ENCODE measurements at regions not wholly inside any gene's neighbourhood (a gene's known extent, or its start where the extent isn't known, plus 50 kb on each side); places are given as distances from the start of the nearest gene placed in this dataset.

DNA sequence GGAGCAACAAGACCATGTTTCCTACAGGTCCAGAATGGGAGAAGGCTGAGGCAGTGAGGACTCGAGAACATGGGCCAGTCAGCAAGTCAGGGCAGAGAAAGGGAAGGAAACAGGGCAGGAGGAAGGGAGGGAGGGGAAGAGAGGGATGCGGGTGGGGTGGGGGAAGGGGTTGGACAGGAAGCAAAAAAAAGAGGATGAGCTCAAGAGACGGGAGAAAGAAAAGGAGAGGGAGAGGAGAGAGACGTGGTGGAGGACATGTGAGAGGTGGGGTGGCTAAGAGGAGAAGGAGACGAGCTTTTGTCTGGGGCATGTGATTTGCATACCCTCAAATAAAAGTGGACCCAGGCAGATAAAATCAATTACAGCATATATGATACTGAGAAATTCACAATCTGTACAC, 389.5 kb upstream of the B3GAT1 start:
- Histone ChIP-seq H3K4me3 (no peak overlapping the region), H3K9me3 (no peaks in the 10 kb centered on the region), H3K4me1 (no peaks in the 10 kb centered on the region), H3K27me3 (peaks cover 0 to 12% (median 0%) of the 10 kb centered on the region in 3 donors), H3K36me3 (no peaks in the 10 kb centered on the region), H3K27ac (no peak overlapping the region)
- no peak for ATAC-seq
- in situ Hi-C loops (cut with MboI; ENCODE audit: low sequenced_read_pairs in 4 of 4), result no loop called here
- intact Hi-C loops (cut with DNase I; ENCODE audit: low total_unique reads), result no loop called here
- TF ChIP-seq, protein P1, sequence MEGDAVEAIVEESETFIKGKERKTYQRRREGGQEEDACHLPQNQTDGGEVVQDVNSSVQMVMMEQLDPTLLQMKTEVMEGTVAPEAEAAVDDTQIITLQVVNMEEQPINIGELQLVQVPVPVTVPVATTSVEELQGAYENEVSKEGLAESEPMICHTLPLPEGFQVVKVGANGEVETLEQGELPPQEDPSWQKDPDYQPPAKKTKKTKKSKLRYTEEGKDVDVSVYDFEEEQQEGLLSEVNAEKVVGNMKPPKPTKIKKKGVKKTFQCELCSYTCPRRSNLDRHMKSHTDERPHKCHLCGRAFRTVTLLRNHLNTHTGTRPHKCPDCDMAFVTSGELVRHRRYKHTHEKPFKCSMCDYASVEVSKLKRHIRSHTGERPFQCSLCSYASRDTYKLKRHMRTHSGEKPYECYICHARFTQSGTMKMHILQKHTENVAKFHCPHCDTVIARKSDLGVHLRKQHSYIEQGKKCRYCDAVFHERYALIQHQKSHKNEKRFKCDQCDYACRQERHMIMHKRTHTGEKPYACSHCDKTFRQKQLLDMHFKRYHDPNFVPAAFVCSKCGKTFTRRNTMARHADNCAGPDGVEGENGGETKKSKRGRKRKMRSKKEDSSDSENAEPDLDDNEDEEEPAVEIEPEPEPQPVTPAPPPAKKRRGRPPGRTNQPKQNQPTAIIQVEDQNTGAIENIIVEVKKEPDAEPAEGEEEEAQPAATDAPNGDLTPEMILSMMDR (IDR thresholded peaks at IDR 0.05 in 4 of 5, conservative IDR thresholded peaks at IDR 0.05 in 1 of 5), result no peak
- TF ChIP-seq POLR2A (IDR thresholded peaks at IDR 0.05), result no peak
- DNase-seq, result no peak

DNA sequence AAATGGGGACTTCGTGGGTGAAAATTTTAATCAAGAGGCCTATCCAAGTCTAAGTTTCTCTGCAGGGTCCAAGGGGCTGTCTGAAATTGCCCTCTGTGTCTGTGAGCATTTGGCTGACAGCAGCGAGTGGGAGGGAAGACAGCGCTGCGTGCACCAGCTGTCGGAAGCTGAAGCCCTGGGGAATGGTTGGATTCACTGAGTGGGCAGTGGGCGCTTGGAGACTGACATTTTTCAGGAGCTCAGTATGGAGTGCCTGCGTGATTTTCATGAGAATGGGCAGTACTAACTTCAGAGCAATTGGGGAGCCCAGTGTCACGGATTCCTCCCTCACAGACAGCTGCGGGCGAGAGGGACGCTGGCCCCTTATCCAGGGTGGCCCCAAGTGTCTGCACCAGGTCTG, 388.8 kb upstream of the B3GAT1 start:
- intact Hi-C loops (cut with DNase I; ENCODE audit: low total_unique reads), result no loop called here
- in situ Hi-C loops (cut with MboI; ENCODE audit: low sequenced_read_pairs in 4 of 4), result no loop called here
- Histone ChIP-seq H3K4me1 (no peaks in the 10 kb centered on the region), H3K9me3 (no peaks in the 10 kb centered on the region), H3K36me3 (no peaks in the 10 kb centered on the region), H3K27ac (no peak overlapping the region), H3K27me3 (peaks cover 0 to 12% (median 0%) of the 10 kb centered on the region in 3 donors), H3K4me3 (no peak overlapping the region)
- DNase-seq (no peak), ATAC-seq (no peak)
- TF ChIP-seq, protein P1 (IDR thresholded peaks at IDR 0.05 in 4 of 5, conservative IDR thresholded peaks at IDR 0.05 in 1 of 5), result no peak
- TF ChIP-seq POLR2A (IDR thresholded peaks at IDR 0.05), result no peak

DNA sequence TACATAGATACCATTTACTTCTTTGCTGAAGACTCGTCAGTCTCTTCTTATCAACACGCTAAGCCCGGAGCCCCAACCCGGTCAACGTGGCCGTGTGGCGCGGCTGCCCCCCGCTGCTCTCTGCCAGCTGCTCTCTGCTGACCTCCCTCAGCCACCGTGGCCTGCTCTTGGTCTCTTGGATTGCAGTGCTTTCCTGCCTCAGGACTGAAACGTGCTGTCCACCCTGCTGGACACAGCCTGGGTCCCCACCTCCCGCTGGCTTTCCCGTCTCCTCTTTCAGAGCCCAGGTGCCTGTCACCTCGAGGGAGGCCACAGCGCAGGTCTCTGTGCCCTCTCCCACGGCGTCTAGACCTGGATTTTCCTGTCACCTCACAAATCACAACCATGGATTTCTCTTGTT, 388.1 kb upstream of the B3GAT1 start:
- Histone ChIP-seq H3K36me3 (no peaks in the 10 kb centered on the region), H3K4me3 (no peak overlapping the region), H3K27me3 (peaks cover 0 to 12% (median 0%) of the 10 kb centered on the region in 3 donors), H3K4me1 (no peaks in the 10 kb centered on the region), H3K9me3 (no peaks in the 10 kb centered on the region), H3K27ac (no peak overlapping the region)
- DNase-seq (no peak), ATAC-seq (no peak)
- TF ChIP-seq, protein P1 (IDR thresholded peaks at IDR 0.05 in 4 of 5, conservative IDR thresholded peaks at IDR 0.05 in 1 of 5), result no peak
- TF ChIP-seq POLR2A (IDR thresholded peaks at IDR 0.05), result no peak
- intact Hi-C loops (cut with DNase I; ENCODE audit: low total_unique reads) (no loop called here), in situ Hi-C loops (cut with MboI; ENCODE audit: low sequenced_read_pairs in 4 of 4) (no loop called here)

DNA sequence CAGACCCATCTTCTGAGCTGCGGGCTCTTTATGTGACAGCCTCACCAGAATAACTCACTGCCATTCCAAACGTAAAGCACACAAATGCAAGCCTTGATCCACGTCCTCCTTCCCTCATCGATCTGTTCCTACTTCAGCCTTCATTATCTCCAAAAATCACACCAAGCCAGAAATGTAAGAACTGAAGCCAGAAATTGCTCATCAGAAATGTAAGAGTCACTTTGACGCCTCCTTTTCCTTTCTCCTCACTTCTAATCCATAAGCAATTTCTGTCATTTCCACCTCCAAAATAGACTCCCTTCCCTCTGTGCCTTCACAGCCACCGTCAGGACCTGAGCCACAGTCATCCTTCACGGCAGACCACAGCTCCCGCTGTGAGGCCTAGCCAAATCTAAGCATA, 387.3 kb upstream of the B3GAT1 start:
- in situ Hi-C loops (cut with MboI; ENCODE audit: low sequenced_read_pairs in 4 of 4) (no loop called here), intact Hi-C loops (cut with DNase I; ENCODE audit: low total_unique reads) (no loop called here)
- DNase-seq (no peak), ATAC-seq (no peak)
- Histone ChIP-seq H3K9me3 (no peaks in the 10 kb centered on the region), H3K27ac (no peak overlapping the region), H3K4me1 (no peaks in the 10 kb centered on the region), H3K4me3 (no peak overlapping the region), H3K27me3 (peaks cover 0 to 12% (median 0%) of the 10 kb centered on the region in 3 donors), H3K36me3 (no peaks in the 10 kb centered on the region)
- TF ChIP-seq, protein P1 (IDR thresholded peaks at IDR 0.05 in 4 of 5, conservative IDR thresholded peaks at IDR 0.05 in 1 of 5), result no peak
- TF ChIP-seq POLR2A (IDR thresholded peaks at IDR 0.05), result no peak

DNA sequence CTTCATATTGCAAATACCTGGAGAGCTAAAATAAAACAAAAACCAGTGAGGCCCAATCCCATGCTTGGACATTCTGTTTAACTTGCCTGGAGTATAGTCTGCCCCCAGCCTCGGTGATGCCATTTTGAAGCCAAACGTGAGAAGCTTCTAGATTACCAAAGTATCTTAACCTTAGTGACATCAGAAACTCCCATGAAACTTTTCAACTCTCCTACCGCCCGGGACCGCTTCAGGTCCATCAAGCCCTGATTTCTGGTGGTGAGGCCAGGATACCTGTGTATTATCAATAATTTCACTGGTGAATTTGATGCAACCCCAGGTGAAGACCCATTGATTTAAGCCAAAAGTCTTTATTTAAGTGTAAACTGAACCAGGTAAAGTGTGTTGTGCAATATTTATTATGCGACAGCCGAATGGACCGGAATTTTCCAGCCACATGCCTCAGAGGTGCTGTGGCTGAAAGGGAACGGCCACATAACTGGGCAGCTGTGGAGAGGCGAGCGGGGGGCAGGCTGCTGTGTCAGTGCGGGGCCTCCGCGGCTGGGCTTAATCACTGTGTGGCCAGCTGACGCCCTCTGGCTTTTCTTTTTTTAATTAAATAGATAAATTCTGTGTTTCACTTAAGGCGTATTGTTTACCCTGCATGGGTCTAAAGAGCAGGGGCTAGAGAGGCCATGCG, 385.5 kb upstream of the B3GAT1 start:
- ATAC-seq, result no peak
- Histone ChIP-seq H3K27ac (no peak overlapping the region), H3K27me3 (peaks cover 0 to 4% (median 0%) of the 10 kb centered on the region in 3 donors), H3K4me3 (no peak overlapping the region), H3K9me3 (no peaks in the 10 kb centered on the region), H3K4me1 (no peaks in the 10 kb centered on the region), H3K36me3 (no peaks in the 10 kb centered on the region)
- TF ChIP-seq, protein P1 (IDR thresholded peaks at IDR 0.05 in 4 of 5, conservative IDR thresholded peaks at IDR 0.05 in 1 of 5), result no peak
- no peak for TF ChIP-seq POLR2A (IDR thresholded peaks at IDR 0.05)
- in situ Hi-C loops (cut with MboI; ENCODE audit: low sequenced_read_pairs in 4 of 4), result no loop called here
- intact Hi-C loops (cut with DNase I; ENCODE audit: low total_unique reads), result no loop called here
- DNase-seq, result no peak
